GM03348 (cell line): ENCODE measurements at regions not wholly inside any gene's neighbourhood (a gene's known extent, or its start where the extent isn't known, plus 50 kb on each side); places are given as distances from the start of the nearest gene placed in this dataset.
"Not testable (repeated sequence)": the region's sequence is repeated elsewhere in the genome, so short reads cannot be mapped to it uniquely, and the experiment has no call there.

Experiments
- DNase-seq: peaks from one replicate; pipeline ENCODE4 v3.0.0; 2012; ENCODE audit warnings: low spot score

GRCh38 chr16:29294951-29295795 lies 111.3 kb downstream of the NPIPB11 start:
- not testable (repeated sequence) for DNase-seq

GRCh38 chr16:29294400-29294933 lies 112.0 kb downstream of the NPIPB11 start:
- not testable (repeated sequence) for DNase-seq

GRCh38 chr16:29293545-29293944 lies 113.0 kb downstream of the NPIPB11 start:
- not testable (repeated sequence) for DNase-seq

- not testable (repeated sequence) for DNase-seq
Measured at GRCh38 chr16:29292952-29293471, 113.5 kb downstream of the NPIPB11 start.

GRCh38 chr16:29291329-29292271 lies 114.9 kb downstream of the NPIPB11 start:
- not testable (repeated sequence) for DNase-seq

GRCh38 chr16:29290631-29291247 lies 115.8 kb downstream of the NPIPB11 start:
- DNase-seq: peak; percentile 90

- DNase-seq: not testable (repeated sequence)
Measured at GRCh38 chr16:29289516-29290239, 116.8 kb downstream of the NPIPB11 start.

GRCh38 chr16:29288711-29289474 lies 117.6 kb downstream of the NPIPB11 start:
- DNase-seq: not testable (repeated sequence)

GRCh38 chr16:29287871-29288535 lies 118.5 kb downstream of the NPIPB11 start:
- DNase-seq: not testable (repeated sequence)

GRCh38 chr16:29287246-29287645 lies 119.3 kb downstream of the NPIPB11 start:
- DNase-seq: not testable (repeated sequence)

- DNase-seq: not testable (repeated sequence)
Measured at GRCh38 chr16:29286796-29287195, 119.7 kb downstream of the NPIPB11 start.

GRCh38 chr16:29286161-29286560 lies 120.3 kb downstream of the NPIPB11 start:
- not testable (repeated sequence) for DNase-seq

- not testable (repeated sequence) for DNase-seq
Measured at GRCh38 chr16:29285151-29285885, 121.2 kb downstream of the NPIPB11 start.

- not testable (repeated sequence) for DNase-seq
Measured at GRCh38 chr16:29284723-29285122, 121.8 kb downstream of the NPIPB11 start.

GRCh38 chr16:29284159-29284558 lies 122.4 kb downstream of the NPIPB11 start:
- not testable (repeated sequence) for DNase-seq

GRCh38 chr16:29278097-29278871 lies 128.2 kb downstream of the NPIPB11 start:
- DNase-seq: not testable (repeated sequence)

- peak; percentile 41 for DNase-seq
Measured at GRCh38 chr16:29276446-29276845, 130.1 kb downstream of the NPIPB11 start.
